ENCODE measurements at regions not wholly inside any gene's neighbourhood (a gene's known extent, or its start where the extent isn't known, plus 50 kb on each side); places are given as distances from the start of the nearest gene placed in this dataset.

GRCh38 chr2:18456026-18456425 is 104.4 kb downstream of the RDH14 start (continued):
- TF ChIP-seq MXI1 (IDR thresholded peaks at IDR 0.05; ENCODE audit: low read depth, low read length) = no peak
- no peak for TF ChIP-seq ZBTB33 (IDR thresholded peaks at IDR 0.05)
- no peak for TF ChIP-seq IKZF1 (conservative IDR thresholded peaks at IDR 0.05)

- in situ Hi-C loops (cut with MboI) = no loop called here
- ChIA-PET CTCF (no interaction called here), POLR2A (no interaction called here), SMC1A (ENCODE audit: uncharacterized antibody, unreplicated experiment) (no interaction called here), RAD21 (ENCODE audit: unreplicated experiment) (no interaction called here)
- Histone ChIP-seq H3K9me3 (replicated peaks; ENCODE audit: control insufficient read depth, insufficient read depth, low read length) (no peaks in the 10 kb centered on the region), H3K27ac (ENCODE audit: control insufficient read depth, insufficient read depth) (no peak overlapping the region), H3K4me1 (ENCODE audit: control insufficient read depth, insufficient read depth, low read length) (no peaks in the 10 kb centered on the region), H3K9ac (ENCODE audit: control insufficient read depth, insufficient read depth, low read length) (no peak overlapping the region), H3K27me3 (replicated peaks in 1 of 2; ENCODE audit: control insufficient read depth in 2 of 2, insufficient read depth in 2 of 2, low read length in 1 of 2) (no peaks in the 10 kb centered on the region), H3K4me3 (no peak overlapping the region), H3K4me2 (ENCODE audit: control insufficient read depth, insufficient read depth) (no peak overlapping the region), H3K79me2 (ENCODE audit: control insufficient read depth, insufficient read depth, low read length) (no peaks in the 10 kb centered on the region), H4K20me1 (ENCODE audit: control insufficient read depth, insufficient read depth) (no peaks in the 10 kb centered on the region), H3K36me3 (ENCODE audit: control insufficient read depth in 2 of 2, insufficient read depth in 2 of 2, low read length in 1 of 2) (no peaks in the 10 kb centered on the region), H2AFZ (ENCODE audit: control insufficient read depth, low read depth, low read length) (no peak overlapping the region)
- WGBS (ENCODE audit: insufficient coverage, insufficient replicate concordance, low lambda C conversion rate, missing lambda C conversion rate) = 36% methylated on average over 5 of the region's 5 CpGs
- DNase-seq (ENCODE audit: low read depth, low spot score) (no peak), FAIRE-seq (no peak), ATAC-seq (no peak)
- TF ChIP-seq BACH1 (IDR thresholded peaks at IDR 0.05; ENCODE audit: borderline replicate concordance) (no peak), CBX5 (IDR thresholded peaks at IDR 0.05; ENCODE audit: low read depth) (no peak), ATF3 (IDR thresholded peaks at IDR 0.05; ENCODE audit: borderline replicate concordance, extremely low read depth, low read depth, low read length) (no peak), ATF2 (IDR thresholded peaks at IDR 0.05; ENCODE audit: low read length) (no peak), SIX5 (IDR thresholded peaks at IDR 0.05; ENCODE audit: low read depth, low read length, severe bottlenecking) (no peak), CUX1 (IDR thresholded peaks at IDR 0.05; ENCODE audit: insufficient replicate concordance, low read depth, low read length) (no peak), BCL11A (IDR thresholded peaks at IDR 0.05; ENCODE audit: low read depth, low read length) (no peak), NR2C1 (IDR thresholded peaks at IDR 0.05) (no peak), MYC (IDR thresholded peaks at IDR 0.05; ENCODE audit: insufficient read depth, insufficient read length, insufficient replicate concordance, low read length, severe bottlenecking) (no peak), FOXM1 (IDR thresholded peaks at IDR 0.05; ENCODE audit: low read depth, low read length) (no peak), DPF2 (IDR thresholded peaks at IDR 0.05) (no peak)
- no TSS peak for BruUV-seq (replicated peaks)
- intact Hi-C loops (cut with micrococcal nuclease; ENCODE audit: unreplicated experiment) = no loop called here
These were observed 105.1 kb downstream of the RDH14 start for GRCh38 chr2:18455236-18455862.
